AG10803 (cell line): ENCODE measurements at regions not wholly inside any gene's neighbourhood (a gene's known extent, or its start where the extent isn't known, plus 50 kb on each side); places are given as distances from the start of the nearest gene placed in this dataset.

Source experiments
- DNase-seq: peaks from one replicate; pipeline ENCODE4 v3.0.0; 2010; ENCODE audit warnings: low read depth
- H3K4me3 ChIP-seq: 2 replicates; pipeline ENCODE4 v1.5.1; 2011; ENCODE audit warnings: mild to moderate bottlenecking, low read length, control low read depth
- CTCF ChIP-seq: conservative IDR thresholded peaks from 2 replicates; pipeline ENCODE4 v1.5.1; 2011; ENCODE audit warnings: mild to moderate bottlenecking, low read length, control low read depth, inconsistent platforms

GRCh38 chr18:38883111-38883510 lies 1317.5 kb upstream of the CELF4 start:
- no peak for TF ChIP-seq CTCF

GRCh38 chr18:38879871-38880270 lies 1314.3 kb upstream of the CELF4 start:
- TF ChIP-seq CTCF: no peak
- DNase-seq: no peak
- H3K4me3 ChIP-seq: no peak overlapping the region

More at GRCh38 chr18:38883111-38883510, 1317.5 kb upstream of the CELF4 start:
- no peak for DNase-seq
- H3K4me3 ChIP-seq: no peak overlapping the region

- no peak overlapping the region for H3K4me3 ChIP-seq
- DNase-seq: no peak
- TF ChIP-seq CTCF: no peak
Measured at GRCh38 chr18:38872342-38872741, 1306.7 kb upstream of the CELF4 start.

- H3K4me3 ChIP-seq: no peak overlapping the region
- DNase-seq: no peak
- no peak for TF ChIP-seq CTCF
Measured at GRCh38 chr18:38868757-38869156, 1303.2 kb upstream of the CELF4 start.

- DNase-seq: no peak
- no peak overlapping the region for H3K4me3 ChIP-seq
- no peak for TF ChIP-seq CTCF
Measured at GRCh38 chr18:38867680-38868079, 1302.1 kb upstream of the CELF4 start.

GRCh38 chr18:38851526-38851925 lies 1285.9 kb upstream of the CELF4 start:
- no peak for TF ChIP-seq CTCF
- no peak overlapping the region for H3K4me3 ChIP-seq
- DNase-seq: no peak

- H3K4me3 ChIP-seq: no peak overlapping the region
- DNase-seq: no peak
- no peak for TF ChIP-seq CTCF
Measured at GRCh38 chr18:38847326-38847725, 1281.7 kb upstream of the CELF4 start.
